GM10248 (cell line): ENCODE measurements at regions not wholly inside any gene's neighbourhood (a gene's known extent, or its start where the extent isn't known, plus 50 kb on each side); places are given as distances from the start of the nearest gene placed in this dataset.
"Not testable (repeated sequence)": the region's sequence is repeated elsewhere in the genome, so short reads cannot be mapped to it uniquely, and the experiment has no call there.

Source experiments
- CTCF ChIA-PET: fragments of 300-600 bp; sonication (Branson Sonifier 250); formaldehyde crosslinking; extraction: SDS; loops from one replicate; lab custom pipeline; 2021; ENCODE audit warnings: antibody characterized with exemption; lab: Yijun Ruan, JAX
- POLR2A ChIA-PET: fragments of 350-650 bp; sonication (Branson Sonifier 250); formaldehyde crosslinking; extraction: SDS; loops from one replicate; lab custom pipeline; 2020; ENCODE audit warnings: antibody characterized with exemption; lab: Yijun Ruan, JAX
- DNase-seq: peaks from one replicate; pipeline ENCODE4 v3.0.0; 2012; ENCODE audit errors: extremely low spot score
- TF ChIP-seq, protein P1 (sequence below): IDR thresholded peaks from 2 replicates; pipeline ENCODE4 v1.5.1; 2012; ENCODE audit warnings: mild to moderate bottlenecking, low read depth; ENCODE audit errors: extremely low read depth, missing control alignments, control extremely low read depth

DNA sequence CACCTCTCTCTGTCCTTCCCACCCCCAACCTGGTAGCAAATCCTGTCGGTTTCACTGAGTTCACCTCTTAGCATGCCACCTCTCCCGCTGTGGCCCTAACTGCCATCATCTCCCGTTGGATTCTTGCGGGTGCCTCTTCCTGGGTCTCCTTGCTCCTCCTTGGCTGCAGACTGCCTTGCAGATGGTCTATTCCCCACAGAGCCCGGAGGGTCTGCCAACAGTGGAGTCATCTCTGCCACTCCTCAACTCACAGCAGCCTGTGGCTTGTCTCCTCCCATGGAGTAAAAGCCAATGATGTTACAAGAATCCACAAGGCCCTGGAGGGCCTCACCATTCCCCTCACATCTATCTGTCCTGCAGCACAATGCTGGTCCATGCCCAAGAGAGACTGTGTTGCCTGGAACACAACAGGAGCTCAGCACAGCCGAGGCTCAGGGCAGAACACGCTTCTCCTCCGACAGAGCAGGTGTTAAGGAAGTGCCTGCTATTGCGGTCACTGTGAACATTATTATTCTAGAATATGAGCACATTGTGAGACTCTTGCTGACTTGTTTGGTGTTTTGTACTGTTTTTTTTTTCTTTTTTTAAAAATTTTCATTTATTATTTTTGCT is 241.8 kb upstream of the SULF2 start:
- ChIA-PET CTCF (no interaction called here), POLR2A (no interaction called here)
- no peak for DNase-seq
- TF ChIP-seq, protein P1, sequence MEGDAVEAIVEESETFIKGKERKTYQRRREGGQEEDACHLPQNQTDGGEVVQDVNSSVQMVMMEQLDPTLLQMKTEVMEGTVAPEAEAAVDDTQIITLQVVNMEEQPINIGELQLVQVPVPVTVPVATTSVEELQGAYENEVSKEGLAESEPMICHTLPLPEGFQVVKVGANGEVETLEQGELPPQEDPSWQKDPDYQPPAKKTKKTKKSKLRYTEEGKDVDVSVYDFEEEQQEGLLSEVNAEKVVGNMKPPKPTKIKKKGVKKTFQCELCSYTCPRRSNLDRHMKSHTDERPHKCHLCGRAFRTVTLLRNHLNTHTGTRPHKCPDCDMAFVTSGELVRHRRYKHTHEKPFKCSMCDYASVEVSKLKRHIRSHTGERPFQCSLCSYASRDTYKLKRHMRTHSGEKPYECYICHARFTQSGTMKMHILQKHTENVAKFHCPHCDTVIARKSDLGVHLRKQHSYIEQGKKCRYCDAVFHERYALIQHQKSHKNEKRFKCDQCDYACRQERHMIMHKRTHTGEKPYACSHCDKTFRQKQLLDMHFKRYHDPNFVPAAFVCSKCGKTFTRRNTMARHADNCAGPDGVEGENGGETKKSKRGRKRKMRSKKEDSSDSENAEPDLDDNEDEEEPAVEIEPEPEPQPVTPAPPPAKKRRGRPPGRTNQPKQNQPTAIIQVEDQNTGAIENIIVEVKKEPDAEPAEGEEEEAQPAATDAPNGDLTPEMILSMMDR, result no peak

DNA sequence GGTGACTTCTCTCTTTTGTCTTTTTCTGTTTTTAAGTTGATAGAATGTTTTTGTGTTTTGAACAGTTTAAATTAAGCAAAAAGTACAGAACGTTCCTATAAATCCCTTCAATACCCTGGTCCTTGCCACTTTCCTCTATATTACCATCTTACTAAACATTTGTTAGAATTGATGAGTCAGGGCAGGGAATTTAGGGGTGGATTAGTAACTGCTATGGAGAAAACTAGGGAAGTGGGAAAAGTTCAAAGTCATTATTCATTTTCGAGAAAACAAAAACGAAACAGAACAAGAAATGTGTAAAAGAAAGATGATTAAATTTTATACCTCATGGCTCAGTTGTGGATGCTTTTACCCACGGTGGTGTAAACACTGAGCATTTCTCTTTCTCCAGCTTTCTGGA is 240.4 kb upstream of the SULF2 start:
- DNase-seq, result no peak
- ChIA-PET POLR2A (no interaction called here), CTCF (no interaction called here)
- TF ChIP-seq, protein P1, result no peak

DNA sequence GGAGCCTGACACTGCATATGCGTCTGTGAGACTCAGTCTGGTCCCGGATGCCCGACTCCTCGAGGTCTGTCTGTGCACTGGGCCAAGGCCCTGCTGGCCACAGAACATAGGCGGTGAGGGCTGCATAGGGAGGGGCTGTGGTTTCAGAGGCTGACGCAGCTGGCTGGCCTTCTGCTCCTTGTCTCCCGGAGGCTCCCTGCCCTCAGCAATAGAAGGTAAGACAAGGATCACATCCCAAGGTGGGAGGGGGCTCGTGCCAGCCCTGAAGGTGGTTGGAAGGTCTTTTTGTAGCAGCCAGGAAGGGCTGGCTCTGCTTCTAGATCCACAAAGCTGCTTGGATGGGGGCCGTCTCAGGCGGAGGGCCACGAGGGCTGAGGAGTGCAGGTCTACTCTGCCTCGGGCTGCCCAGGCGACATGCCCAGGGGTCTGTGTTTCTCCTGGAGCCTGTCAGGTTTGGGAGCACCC is 239.8 kb upstream of the SULF2 start:
- DNase-seq, result no peak
- ChIA-PET POLR2A (no interaction called here), CTCF (no interaction called here)
- TF ChIP-seq, protein P1, result no peak

DNA sequence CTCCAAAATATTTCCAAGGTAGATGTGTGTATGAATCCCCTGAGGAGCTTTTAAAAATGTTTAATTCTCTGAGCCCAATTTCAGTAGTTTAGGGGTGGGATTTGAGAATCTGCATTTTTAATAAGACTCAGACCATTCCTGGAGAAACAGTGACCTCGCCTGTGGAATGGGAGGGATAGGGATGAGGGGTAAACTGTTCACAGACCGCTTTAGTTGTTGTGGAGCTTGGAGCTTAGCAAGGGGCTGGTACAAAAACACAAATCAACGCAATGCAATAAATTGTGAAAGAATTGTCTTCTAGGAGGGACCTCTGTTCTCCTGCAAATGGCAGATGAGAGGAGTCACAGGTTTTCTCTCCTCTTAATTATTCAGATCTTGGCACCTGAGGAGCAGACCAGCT is 239.3 kb upstream of the SULF2 start:
- TF ChIP-seq, protein P1, result no peak
- ChIA-PET CTCF (no interaction called here), POLR2A (no interaction called here)
- DNase-seq, result no peak

DNA sequence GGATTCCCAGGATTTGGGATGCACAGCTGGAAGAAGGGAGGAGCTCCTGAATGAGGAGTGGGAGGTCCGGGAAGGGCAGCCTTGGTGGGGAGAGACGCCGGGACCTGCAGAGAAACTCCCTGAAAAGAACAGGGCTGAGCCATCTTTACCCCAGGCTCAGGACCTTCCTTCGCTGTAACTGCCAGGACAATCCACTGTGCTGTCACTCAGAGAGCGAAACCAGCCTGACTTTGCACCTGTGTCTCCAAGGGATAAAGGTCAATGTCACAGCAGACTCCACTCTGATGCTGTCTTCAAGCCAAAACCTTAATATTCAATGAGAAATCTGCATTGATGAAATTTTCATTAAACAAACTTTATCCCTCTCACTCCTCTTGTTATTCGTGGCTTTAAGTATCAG is 235.4 kb upstream of the SULF2 start:
- CTCF ChIA-PET, result interaction anchor here (1.4 to 1.6 kb wide), 2 partner anchors 18 kb away, joined by 4 to 5 read pairs; no protein-coding TSS in a partner anchor
- POLR2A ChIA-PET, DNase-seq: not testable (repeated sequence)

DNA sequence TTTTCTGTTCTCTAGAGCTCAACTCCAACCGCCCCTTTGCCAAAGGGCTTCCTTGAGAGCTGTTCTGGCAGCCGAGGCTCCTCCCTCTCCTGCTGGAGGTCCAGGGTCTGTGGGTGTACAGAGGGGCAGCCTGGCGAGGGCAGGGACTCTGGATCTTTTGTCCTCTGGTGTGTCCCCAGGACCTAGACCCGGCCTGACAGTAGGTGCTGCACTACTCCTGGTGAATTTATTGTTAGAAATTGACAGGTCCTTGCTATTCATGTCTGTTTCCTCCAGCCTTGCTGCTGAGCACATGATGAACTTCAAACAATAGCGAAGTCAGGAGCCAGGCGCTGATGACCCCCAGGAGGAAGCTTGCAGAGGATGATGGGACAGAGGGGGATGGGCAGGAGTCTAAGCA is 234.7 kb upstream of the SULF2 start:
- POLR2A ChIA-PET, result no interaction called here
- TF ChIP-seq, protein P1, result no peak
- DNase-seq, result no peak
- CTCF ChIA-PET, result interaction anchor here (1.4 kb wide), 1 partner anchor 17 kb away, joined by 4 read pairs; no protein-coding TSS in a partner anchor

DNA sequence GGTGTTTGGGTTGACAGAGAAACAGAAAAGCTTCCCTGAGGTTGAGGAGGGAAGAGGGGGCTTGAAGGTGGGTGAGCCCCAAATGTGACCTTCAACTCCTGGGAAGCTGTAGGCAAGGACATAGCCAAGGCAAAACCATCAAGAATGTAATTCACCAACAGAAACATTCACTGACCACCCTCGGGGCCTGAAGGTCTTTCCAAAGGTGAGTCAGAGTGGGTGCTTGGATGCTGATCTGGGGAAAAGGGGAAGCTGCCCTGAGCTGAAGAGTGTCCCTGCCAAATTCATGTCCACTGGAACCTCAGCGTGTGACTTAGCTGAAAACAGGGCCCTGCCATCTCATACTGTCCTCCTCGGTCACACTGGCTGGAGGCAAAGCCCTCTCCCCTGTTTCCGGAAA is 234.2 kb upstream of the SULF2 start:
- POLR2A ChIA-PET, result no interaction called here
- CTCF ChIA-PET, result interaction anchor here (1.4 kb wide), 1 partner anchor 16 kb away, joined by 4 read pairs; no protein-coding TSS in a partner anchor

DNA sequence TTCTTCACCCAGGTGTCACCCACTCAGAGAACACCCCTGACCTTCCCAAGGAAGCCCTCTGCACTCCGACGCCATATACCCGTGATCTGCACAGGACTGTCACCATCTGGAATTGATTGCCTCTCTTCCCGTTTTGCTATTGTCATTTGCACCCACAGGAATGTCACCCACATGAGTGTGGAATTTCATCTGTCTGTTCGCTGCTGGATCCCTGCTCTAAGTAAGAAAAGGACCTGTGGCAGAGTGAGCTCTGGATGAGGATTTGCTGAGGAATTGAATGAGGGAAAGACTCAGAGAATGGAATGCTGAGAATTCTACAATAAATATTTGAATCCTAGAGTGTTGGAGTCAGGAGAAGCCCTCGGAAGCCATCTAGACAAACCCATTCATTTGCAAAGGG is 233.6 kb upstream of the SULF2 start:
- CTCF ChIA-PET, POLR2A ChIA-PET, DNase-seq: not testable (repeated sequence)

More for the DNA sequence above, 234.2 kb upstream of the SULF2 start:
- no peak for DNase-seq
- TF ChIP-seq, protein P1, result no peak
